HL-60/S4 (cell line): ENCODE measurements at regions not wholly inside any gene's neighbourhood (a gene's known extent, or its start where the extent isn't known, plus 50 kb on each side); places are given as distances from the start of the nearest gene placed in this dataset.

Experiments
- in situ Hi-C: fragments of 300-500 bp; cut with MboI; formaldehyde crosslinking; loops from 2 replicates; pipeline ENCODE4 v1.14.3; 2022; ENCODE audit warnings: low sequenced_read_pairs

DNA sequence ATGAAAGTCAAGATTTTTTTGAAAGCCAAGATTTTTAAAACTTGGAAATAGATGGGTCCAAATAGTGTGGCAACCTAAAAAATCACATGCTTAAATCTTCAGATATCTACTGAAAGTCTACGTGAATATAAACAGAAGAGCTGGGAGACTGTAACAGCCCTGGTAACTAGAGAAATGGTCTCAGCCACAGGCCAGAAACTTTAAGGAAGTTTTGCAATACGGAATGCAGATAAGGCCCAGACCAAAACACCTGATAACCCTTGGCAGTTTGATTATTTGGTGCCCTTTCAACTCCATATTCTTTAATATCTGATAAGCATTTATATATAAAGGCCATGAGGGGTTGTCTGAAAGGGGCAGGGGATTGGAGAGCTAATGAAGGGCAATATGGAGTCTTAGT is 537.3 kb upstream of the TGFBR2 start:
- in situ Hi-C loops, result no loop called here

DNA sequence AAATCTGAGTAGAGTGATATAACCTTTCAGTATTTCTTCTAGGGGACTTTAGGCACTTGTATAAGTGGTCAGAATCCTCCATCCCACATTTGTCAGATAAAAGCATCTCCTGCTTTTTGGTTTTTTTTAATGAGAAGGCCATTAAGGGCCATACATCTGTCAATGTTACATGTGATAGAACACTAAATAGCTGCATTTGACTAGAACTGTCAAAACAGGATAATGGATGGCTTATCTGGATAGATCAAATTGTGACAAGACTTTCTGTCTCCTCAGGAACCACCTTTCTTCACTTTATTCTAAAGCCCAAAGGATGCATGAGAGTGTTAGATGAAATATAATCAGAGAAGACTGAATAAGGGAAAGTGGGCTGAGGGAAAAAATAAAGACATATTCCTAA is 533.4 kb upstream of the TGFBR2 start:
- in situ Hi-C loops, result no loop called here

GRCh38 chr3:30073622-30074021 is 532.8 kb upstream of the TGFBR2 start:
- in situ Hi-C loops, result no loop called here

DNA sequence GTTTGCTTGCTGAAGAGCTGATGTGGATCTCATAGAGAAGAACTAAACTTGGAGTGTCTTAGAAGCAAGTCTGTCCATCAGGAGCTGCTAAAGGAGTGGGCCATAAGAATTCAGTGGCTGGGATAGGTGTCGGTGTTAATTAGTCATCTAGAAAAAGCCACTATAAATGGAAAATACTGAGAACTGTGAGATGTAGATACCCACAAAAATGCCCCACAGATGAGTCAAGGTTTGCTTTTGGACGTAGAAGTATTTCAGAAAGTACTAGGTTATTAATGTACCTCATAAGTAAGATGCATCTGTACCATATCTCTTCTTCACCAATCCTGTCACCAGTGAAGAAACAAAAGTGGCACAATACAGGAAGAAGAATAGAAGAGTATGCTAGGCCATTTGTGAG is 530.9 kb upstream of the TGFBR2 start:
- in situ Hi-C loops, result no loop called here

GRCh38 chr3:30076899-30077298 is 529.5 kb upstream of the TGFBR2 start:
- in situ Hi-C loops, result no loop called here

GRCh38 chr3:30077746-30078145 is 528.7 kb upstream of the TGFBR2 start:
- in situ Hi-C loops, result no loop called here

GRCh38 chr3:30078736-30079135 is 527.7 kb upstream of the TGFBR2 start:
- in situ Hi-C loops, result no loop called here

DNA sequence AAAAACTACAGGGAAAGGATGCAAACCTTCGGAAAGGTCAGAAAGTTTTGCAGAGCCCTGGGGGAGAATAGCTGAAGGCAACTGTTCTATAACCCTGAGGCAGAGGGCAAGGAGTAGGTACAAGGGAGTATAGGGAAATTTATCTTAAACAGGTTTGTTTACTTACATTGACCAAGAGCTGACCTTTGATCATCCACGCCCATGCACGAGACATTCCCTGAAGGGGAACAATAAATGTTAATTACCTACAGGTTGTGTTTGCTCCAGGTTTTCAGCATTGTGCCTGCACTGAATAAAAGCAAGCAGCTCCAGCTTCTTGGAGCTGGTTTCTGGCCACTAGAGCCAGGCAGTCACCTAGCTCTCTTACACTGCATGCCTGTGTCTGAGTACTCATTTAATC is 524.5 kb upstream of the TGFBR2 start:
- in situ Hi-C loops, result no loop called here

- in situ Hi-C loops, result no loop called here
Observed at GRCh38 chr3:30082652-30083051, 523.7 kb upstream of the TGFBR2 start.

GRCh38 chr3:30083315-30083714 is 523.1 kb upstream of the TGFBR2 start:
- in situ Hi-C loops, result no loop called here

DNA sequence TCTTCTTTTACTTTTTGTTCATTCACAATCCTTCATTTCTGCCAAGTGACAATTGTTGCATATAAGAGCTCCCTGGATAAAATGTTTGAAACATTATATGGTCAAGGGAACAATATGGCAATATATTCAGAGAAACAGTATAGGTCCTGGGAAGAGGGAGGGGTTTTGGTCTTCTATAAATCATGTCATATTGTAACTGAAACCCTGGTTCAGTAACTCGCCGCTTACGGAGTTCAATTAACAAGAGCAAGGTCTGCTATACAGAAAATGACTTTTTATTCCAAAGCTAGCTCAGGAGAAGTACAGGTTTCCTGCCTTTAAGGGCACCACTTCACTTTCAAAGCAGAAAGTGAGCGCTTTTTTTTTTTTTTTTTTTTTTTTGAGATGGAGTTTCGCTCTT is 522.1 kb upstream of the TGFBR2 start:
- in situ Hi-C loops, result no loop called here

DNA sequence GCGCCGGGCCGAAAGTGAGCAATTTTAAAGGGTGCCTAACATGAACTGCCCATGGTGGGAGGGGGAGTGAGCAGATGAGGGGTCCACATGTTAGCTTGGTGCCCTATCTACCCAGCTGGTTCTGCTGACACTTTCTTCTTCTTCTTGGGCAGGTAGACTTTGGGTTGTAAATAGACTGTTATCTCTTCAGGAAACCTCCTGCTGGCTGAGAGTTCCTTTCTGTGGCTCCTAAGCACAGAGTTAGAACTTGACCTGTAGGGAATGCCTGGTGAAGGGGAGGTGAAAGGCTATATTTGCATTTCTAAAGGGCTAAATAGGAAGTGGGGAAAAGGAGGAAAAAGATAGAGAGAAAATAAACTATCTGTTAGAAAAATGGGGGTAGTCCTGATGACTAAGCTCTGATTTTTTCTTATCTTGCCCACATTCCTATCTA is 521.4 kb upstream of the TGFBR2 start:
- in situ Hi-C loops, result no loop called here

DNA sequence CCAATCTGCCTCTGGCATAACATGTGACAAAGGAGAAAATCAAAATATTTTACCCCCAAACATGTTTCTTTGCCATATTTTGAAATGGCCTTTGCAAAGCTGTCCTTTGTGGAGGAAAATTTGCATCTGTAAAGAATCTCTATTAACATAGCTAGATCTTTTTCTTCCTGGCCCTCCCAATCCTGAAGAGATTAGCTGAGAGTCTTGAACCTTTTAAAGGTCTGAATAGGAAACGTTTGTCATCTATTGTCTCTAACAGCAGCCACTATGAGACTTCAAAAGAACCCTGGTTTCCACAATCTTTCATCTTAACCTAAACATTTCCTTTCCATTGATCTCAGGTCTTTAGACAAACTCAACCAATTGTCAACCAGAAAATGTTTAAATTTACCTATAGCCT is 520.9 kb upstream of the TGFBR2 start:
- in situ Hi-C loops, result no loop called here

GRCh38 chr3:30091686-30092085 is 514.7 kb upstream of the TGFBR2 start:
- in situ Hi-C loops, result no loop called here

DNA sequence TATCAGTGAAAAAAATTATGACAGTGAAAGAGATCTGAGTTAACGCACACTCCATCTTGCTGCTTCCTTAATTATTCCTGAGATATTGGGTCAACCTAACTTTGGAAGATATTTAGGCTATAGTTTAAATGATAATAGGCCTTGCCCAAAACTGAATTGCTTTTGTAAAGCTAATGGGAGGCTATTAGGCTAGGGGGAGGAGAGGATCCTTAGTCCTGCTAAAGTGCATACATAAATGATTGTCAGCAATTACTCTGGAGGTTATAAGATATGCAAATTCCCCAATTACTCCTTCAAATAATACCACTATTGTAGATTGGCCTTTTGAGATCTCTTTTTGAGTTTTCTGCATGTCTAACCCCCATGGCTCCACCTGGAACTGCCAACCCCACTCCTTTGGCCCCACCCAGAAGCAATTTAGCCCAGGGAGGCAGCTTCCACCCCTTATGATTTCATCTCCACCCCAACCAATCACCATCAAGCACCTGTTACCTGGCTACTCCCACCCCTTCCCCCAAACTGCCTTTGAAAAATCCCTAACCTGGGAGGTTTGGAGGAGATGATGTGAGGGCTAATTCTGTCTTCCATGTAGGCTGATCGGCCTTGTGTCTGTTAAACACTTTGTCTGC is 509.3 kb upstream of the TGFBR2 start:
- in situ Hi-C loops, result no loop called here

DNA sequence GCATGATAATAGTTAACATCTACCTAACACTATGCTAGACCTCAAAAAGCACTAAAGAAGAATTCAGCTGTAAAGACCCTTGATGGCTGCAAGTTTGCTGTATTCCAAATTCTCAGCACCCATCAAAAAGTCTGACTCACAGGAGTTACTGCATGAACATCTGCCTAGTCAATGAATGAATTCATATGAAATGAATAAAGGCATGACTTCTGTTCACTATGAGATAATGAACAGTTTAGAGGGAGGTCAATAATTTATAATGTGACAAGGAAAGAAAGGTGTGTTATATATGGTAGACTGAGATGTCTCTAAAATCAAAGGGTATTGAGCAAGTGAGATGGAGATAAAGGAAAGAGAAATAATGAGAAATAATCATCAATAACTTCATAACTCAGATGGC is 508.2 kb upstream of the TGFBR2 start:
- in situ Hi-C loops, result no loop called here

- in situ Hi-C loops, result no loop called here
Observed at GRCh38 chr3:30098653-30099455, 507.5 kb upstream of the TGFBR2 start.

DNA sequence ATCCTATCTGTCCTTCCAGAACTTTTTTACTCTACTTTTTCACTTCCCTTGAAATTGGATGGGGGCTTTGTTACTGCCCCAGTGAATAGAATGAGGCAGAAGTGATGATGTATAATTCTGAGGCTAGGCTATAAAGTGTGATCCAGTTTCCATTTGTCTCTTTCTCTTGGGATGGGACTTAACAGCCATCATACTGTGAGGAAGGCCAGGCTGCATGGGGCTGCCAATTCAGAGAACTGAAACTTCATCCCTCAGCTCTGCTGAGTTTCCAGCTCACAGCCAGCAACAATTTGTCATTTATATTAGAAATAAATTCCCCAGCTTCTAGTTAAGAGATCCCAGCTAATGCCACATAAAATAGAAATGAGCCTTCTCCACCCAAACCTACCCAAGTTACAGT is 504.0 kb upstream of the TGFBR2 start:
- in situ Hi-C loops, result no loop called here

DNA sequence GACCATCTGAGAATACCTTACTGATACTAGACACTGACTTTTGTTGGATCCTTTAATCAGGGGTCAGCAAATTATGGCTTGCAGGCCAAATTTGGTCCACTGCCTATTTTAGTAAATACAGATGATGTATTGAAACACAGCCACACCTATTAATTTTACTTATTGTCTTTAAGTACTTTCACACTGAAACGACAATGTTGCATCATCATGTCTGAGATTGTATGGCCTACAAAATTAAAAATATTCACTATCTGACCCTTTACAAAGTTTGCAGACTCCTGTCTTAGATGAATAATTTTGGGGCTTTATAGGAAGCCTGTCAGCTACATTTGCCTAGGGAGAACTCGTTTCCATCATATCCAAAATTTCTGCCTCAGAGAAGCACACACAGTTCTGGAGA is 503.2 kb upstream of the TGFBR2 start:
- in situ Hi-C loops, result no loop called here

DNA sequence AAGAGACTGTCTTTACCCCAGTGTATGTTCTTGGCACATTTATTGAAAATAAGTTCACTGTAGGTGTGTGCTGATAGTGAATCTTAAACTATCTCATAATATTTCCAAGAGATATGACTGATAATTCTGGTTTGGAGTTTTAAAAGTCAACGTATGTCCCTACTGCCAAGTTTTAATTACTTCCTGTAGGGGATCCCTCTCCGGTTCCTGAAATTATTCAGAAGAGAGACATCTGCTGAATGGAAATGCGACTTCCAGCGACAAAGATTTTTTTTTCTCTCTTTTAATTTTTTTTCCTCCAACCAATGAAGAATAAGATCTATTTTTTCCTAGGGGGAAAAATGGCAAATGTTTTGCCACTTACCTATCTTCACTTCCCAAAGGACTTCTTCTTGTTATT is 498.9 kb upstream of the TGFBR2 start:
- in situ Hi-C loops, result no loop called here

DNA sequence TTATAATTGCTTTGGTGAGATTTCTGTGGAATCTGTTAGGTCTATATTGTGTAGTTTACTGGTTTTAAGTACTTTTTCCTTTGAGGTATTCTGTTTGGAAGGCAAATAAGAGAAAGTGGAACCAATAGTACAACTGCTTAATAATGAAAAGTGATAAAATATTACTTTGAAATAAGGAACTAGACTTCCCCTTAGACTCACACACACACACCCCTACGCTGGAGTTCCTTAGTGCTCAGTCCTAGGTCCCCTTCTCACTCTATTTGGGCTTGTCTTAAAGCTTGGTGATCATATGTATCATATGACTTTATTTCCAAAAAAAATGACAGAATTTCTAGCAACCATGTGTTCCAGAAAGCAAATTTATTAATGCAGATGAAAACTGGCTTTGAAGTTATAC is 494.0 kb upstream of the TGFBR2 start:
- in situ Hi-C loops, result no loop called here

DNA sequence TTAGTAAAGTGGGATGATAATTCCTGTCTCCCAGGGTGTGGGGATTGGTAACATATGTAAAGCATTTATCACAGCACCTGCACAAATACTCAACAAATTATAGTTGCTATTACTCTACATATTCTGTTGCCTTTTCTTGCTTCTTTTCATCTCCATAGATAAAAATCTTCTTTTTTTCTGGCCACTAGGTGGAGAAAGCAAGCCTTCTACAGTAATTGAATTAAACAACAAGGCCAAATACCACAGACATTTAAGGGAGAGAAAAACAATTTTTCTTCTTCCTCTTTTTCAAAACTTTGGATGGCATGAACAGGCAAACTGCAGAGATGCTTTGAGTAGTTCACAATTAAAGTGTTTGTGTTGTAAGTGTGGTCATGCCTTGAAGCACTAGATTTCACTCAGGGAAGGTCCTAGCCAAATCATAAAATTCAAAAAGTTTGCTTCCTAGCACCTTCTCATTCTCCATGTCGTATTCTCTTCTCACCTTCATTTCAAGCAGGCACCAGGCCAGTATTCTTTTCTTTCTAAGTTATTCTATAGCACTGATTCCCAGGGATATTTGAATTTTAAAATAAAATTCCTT is 493.4 kb upstream of the TGFBR2 start:
- in situ Hi-C loops, result no loop called here
